ENCODE measurements at regions not wholly inside any gene's neighbourhood (a gene's known extent, or its start where the extent isn't known, plus 50 kb on each side); places are given as distances from the start of the nearest gene placed in this dataset.

GRCh38 chr21:16096988-16097387 is 367.2 kb downstream of the USP25 start:
- Histone ChIP-seq H3K4me1 (no peaks in the 10 kb centered on the region), H3K36me3 (no peaks in the 10 kb centered on the region), H3K27me3 (no peaks in the 10 kb centered on the region), H3K4me3 (ENCODE audit: low read depth, low read length) (no peak overlapping the region), H3K9me3 (no peaks in the 10 kb centered on the region)
- TF ChIP-seq, protein P1, sequence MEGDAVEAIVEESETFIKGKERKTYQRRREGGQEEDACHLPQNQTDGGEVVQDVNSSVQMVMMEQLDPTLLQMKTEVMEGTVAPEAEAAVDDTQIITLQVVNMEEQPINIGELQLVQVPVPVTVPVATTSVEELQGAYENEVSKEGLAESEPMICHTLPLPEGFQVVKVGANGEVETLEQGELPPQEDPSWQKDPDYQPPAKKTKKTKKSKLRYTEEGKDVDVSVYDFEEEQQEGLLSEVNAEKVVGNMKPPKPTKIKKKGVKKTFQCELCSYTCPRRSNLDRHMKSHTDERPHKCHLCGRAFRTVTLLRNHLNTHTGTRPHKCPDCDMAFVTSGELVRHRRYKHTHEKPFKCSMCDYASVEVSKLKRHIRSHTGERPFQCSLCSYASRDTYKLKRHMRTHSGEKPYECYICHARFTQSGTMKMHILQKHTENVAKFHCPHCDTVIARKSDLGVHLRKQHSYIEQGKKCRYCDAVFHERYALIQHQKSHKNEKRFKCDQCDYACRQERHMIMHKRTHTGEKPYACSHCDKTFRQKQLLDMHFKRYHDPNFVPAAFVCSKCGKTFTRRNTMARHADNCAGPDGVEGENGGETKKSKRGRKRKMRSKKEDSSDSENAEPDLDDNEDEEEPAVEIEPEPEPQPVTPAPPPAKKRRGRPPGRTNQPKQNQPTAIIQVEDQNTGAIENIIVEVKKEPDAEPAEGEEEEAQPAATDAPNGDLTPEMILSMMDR (IDR thresholded peaks at IDR 0.05; ENCODE audit: low read depth, low read length): no peak
- no peak for DNase-seq

GRCh38 chr21:16102113-16102512 is 372.3 kb downstream of the USP25 start:
- Histone ChIP-seq H3K4me1 (peaks cover 4% of the 10 kb centered on the region), H3K27me3 (no peaks in the 10 kb centered on the region), H3K9me3 (no peaks in the 10 kb centered on the region), H3K36me3 (no peaks in the 10 kb centered on the region), H3K4me3 (ENCODE audit: low read depth, low read length) (no peak overlapping the region)
- TF ChIP-seq, protein P1 (IDR thresholded peaks at IDR 0.05; ENCODE audit: low read depth, low read length): no peak
- DNase-seq: no peak

- TF ChIP-seq, protein P1 (IDR thresholded peaks at IDR 0.05; ENCODE audit: low read depth, low read length): no peak
- Histone ChIP-seq H3K4me3 (ENCODE audit: low read depth, low read length) (no peak overlapping the region), H3K36me3 (no peaks in the 10 kb centered on the region), H3K4me1 (peaks cover 4% of the 10 kb centered on the region), H3K9me3 (no peaks in the 10 kb centered on the region), H3K27me3 (no peaks in the 10 kb centered on the region)
- DNase-seq: no peak
These were observed 378.8 kb downstream of the USP25 start for GRCh38 chr21:16108561-16109075.

GRCh38 chr21:16113052-16113715 is 383.4 kb downstream of the USP25 start:
- H3K27me3 ChIP-seq: no peaks in the 10 kb centered on the region
- H3K4me1 ChIP-seq: no peaks in the 10 kb centered on the region

GRCh38 chr21:16115461-16115860 is 385.7 kb downstream of the USP25 start:
- Histone ChIP-seq H3K27me3 (no peaks in the 10 kb centered on the region), H3K36me3 (no peaks in the 10 kb centered on the region), H3K9me3 (no peaks in the 10 kb centered on the region), H3K4me3 (ENCODE audit: low read depth, low read length) (no peak overlapping the region), H3K4me1 (no peaks in the 10 kb centered on the region)
- no peak for DNase-seq
- TF ChIP-seq, protein P1 (IDR thresholded peaks at IDR 0.05; ENCODE audit: low read depth, low read length): no peak

More at GRCh38 chr21:16113052-16113715, 383.4 kb downstream of the USP25 start:
- Histone ChIP-seq H3K4me3 (ENCODE audit: low read depth, low read length) (no peak overlapping the region), H3K9me3 (no peaks in the 10 kb centered on the region), H3K36me3 (no peaks in the 10 kb centered on the region)
- DNase-seq: no peak
- TF ChIP-seq, protein P1 (IDR thresholded peaks at IDR 0.05; ENCODE audit: low read depth, low read length): no peak

- Histone ChIP-seq H3K4me3 (ENCODE audit: low read depth, low read length) (no peak overlapping the region), H3K9me3 (no peaks in the 10 kb centered on the region), H3K36me3 (no peaks in the 10 kb centered on the region), H3K4me1 (no peaks in the 10 kb centered on the region), H3K27me3 (no peaks in the 10 kb centered on the region)
- DNase-seq: no peak
- TF ChIP-seq, protein P1 (IDR thresholded peaks at IDR 0.05; ENCODE audit: low read depth, low read length): no peak
These were observed 386.3 kb downstream of the USP25 start for GRCh38 chr21:16116069-16116468.
